HEK293 (cell line): ENCODE measurements at regions not wholly inside any gene's neighbourhood (a gene's known extent, or its start where the extent isn't known, plus 50 kb on each side); places are given as distances from the start of the nearest gene placed in this dataset.

Experiments used
- CTCF ChIA-PET: fragments of 350-600 bp; formaldehyde crosslinking; extraction: SDS; loops from one replicate; lab custom pipeline; 2021; ENCODE audit warnings: antibody characterized with exemption; lab: Yijun Ruan, JAX
- POLR2A ChIA-PET: fragments of 300-600 bp; formaldehyde crosslinking; extraction: SDS; loops from one replicate; lab custom pipeline; 2020; ENCODE audit warnings: antibody characterized with exemption, inconsistent platforms; lab: Yijun Ruan, JAX
- H3K27ac ChIP-seq: fragments of 200-500 bp; sonication (Bioruptor generic); 2 replicates; pipeline ENCODE4 v1.5.1; 2014; ENCODE audit warnings: low read depth, low read length, control low read depth, inconsistent platforms; ENCODE audit errors: extremely low read depth
- H3K36me3 ChIP-seq, 2 experiments: fragments of 200-500 bp in 1 of 2; sonication (Bioruptor generic) in 1 of 2; 1 replicate in 1 of 2; 2 replicates in 1 of 2; pipeline ENCODE4 v1.5.1; 2014 to 2017; ENCODE audit warnings: inconsistent platforms in 2 of 2, low read length in 2 of 2; ENCODE audit not compliant: control insufficient read depth in 2 of 2, insufficient read depth in 1 of 2
- H3K4me1 ChIP-seq: fragments of 200-500 bp; sonication (Bioruptor generic); 2 replicates; pipeline ENCODE4 v1.5.1; 2014; ENCODE audit warnings: mild to moderate bottlenecking, low read length, inconsistent platforms; ENCODE audit not compliant: control insufficient read depth, insufficient read depth
- H3K4me3 ChIP-seq: 2 replicates; pipeline ENCODE4 v1.5.1; 2011; ENCODE audit warnings: low read depth, mild to moderate bottlenecking, control low read depth, low read length, moderate library complexity
- H3K9me3 ChIP-seq: fragments of 200-500 bp; sonication (Bioruptor generic); 2 replicates; pipeline ENCODE4 v1.5.1; 2014; ENCODE audit warnings: low read depth, low read length, inconsistent platforms; ENCODE audit not compliant: control insufficient read depth, insufficient read depth
- BCL11B ChIP-seq: fragments of 450-650 bp; formaldehyde crosslinking; IDR thresholded peaks from 2 replicates; pipeline ENCODE4 v1.5.1; 2016; ENCODE audit warnings: low read depth, missing biosample characterization, missing genetic modification characterization
- GLI4 ChIP-seq: fragments of 450-650 bp; formaldehyde crosslinking; IDR thresholded peaks from 2 replicates; pipeline ENCODE4 v1.5.1; 2016; ENCODE audit warnings: missing biosample characterization, missing genetic modification characterization
- HOXC10 ChIP-seq: sonication (generic); formaldehyde crosslinking; IDR thresholded peaks from 2 replicates; pipeline ENCODE4 v1.8.1; 2023; ENCODE audit warnings: mild to moderate bottlenecking, missing genetic modification reagents
- PATZ1 ChIP-seq: fragments of 450-650 bp; formaldehyde crosslinking; IDR thresholded peaks from 2 replicates; pipeline ENCODE4 v1.5.1; 2016; ENCODE audit warnings: missing biosample characterization, missing genetic modification characterization
- PRDM4 ChIP-seq: fragments of 450-650 bp; formaldehyde crosslinking; IDR thresholded peaks from 2 replicates; pipeline ENCODE4 v1.5.1; 2017; ENCODE audit warnings: missing biosample characterization, missing genetic modification characterization
- SP7 ChIP-seq: fragments of 450-650 bp; formaldehyde crosslinking; IDR thresholded peaks from 2 replicates; pipeline ENCODE4 v1.5.1; 2016; ENCODE audit warnings: missing biosample characterization, missing genetic modification characterization
- TRIM28 ChIP-seq: IDR thresholded peaks from 2 replicates; pipeline ENCODE4 v1.6.1; 2011; ENCODE audit warnings: low read length, control low read depth, borderline replicate concordance
- ZNF184 ChIP-seq: fragments of 450-650 bp; IDR thresholded peaks from 2 replicates; pipeline ENCODE4 v1.5.1; 2018; ENCODE audit warnings: missing biosample characterization, mild to moderate bottlenecking, missing genetic modification characterization
- ZNF266 ChIP-seq: fragments of 450-650 bp; formaldehyde crosslinking; IDR thresholded peaks from 2 replicates; pipeline ENCODE4 v1.5.1; 2016; ENCODE audit warnings: missing biosample characterization, missing genetic modification characterization, low read depth
- ZNF302 ChIP-seq: fragments of 450-650 bp; formaldehyde crosslinking; IDR thresholded peaks from 2 replicates; pipeline ENCODE4 v1.5.1; 2016; ENCODE audit warnings: missing biosample characterization, missing genetic modification characterization, low read depth
- ZNF37A ChIP-seq: fragments of 450-650 bp; IDR thresholded peaks from 2 replicates; pipeline ENCODE4 v1.5.1; 2018; ENCODE audit warnings: missing biosample characterization, missing genetic modification characterization
- ZNF529 ChIP-seq: fragments of 450-650 bp; formaldehyde crosslinking; IDR thresholded peaks from 2 replicates; pipeline ENCODE4 v1.5.1; 2017; ENCODE audit warnings: missing genetic modification characterization, missing biosample characterization; ENCODE audit not compliant: insufficient replicate concordance
- ZNF549 ChIP-seq: fragments of 450-650 bp; IDR thresholded peaks from 2 replicates; pipeline ENCODE4 v1.5.1; 2018; ENCODE audit warnings: missing biosample characterization, missing genetic modification characterization, mild to moderate bottlenecking, inconsistent platforms, moderate library complexity
- ZNF585B ChIP-seq: fragments of 450-650 bp; formaldehyde crosslinking; IDR thresholded peaks from 2 replicates; pipeline ENCODE4 v1.5.1; 2016; ENCODE audit warnings: missing biosample characterization, missing genetic modification characterization
- ZNF777 ChIP-seq: fragments of 450-650 bp; formaldehyde crosslinking; IDR thresholded peaks from 2 replicates; pipeline ENCODE4 v1.5.1; 2017; ENCODE audit warnings: missing biosample characterization, missing genetic modification characterization, borderline replicate concordance
- ZNF785 ChIP-seq: fragments of 450-650 bp; formaldehyde crosslinking; IDR thresholded peaks from 2 replicates; pipeline ENCODE4 v1.5.1; 2016; ENCODE audit warnings: missing biosample characterization, missing genetic modification characterization
- ZSCAN5A ChIP-seq: fragments of 450-650 bp; formaldehyde crosslinking; IDR thresholded peaks from 2 replicates; pipeline ENCODE4 v1.5.1; 2016; ENCODE audit warnings: missing biosample characterization, missing genetic modification characterization
- TF ChIP-seq, protein P1 (sequence below): fragments of 450-650 bp; formaldehyde crosslinking; IDR thresholded peaks from 2 replicates; pipeline ENCODE4 v1.5.1; 2016; ENCODE audit warnings: missing biosample characterization, missing genetic modification characterization
- TF ChIP-seq, protein P2 (sequence below): fragments of 450-650 bp; formaldehyde crosslinking; IDR thresholded peaks from 2 replicates; pipeline ENCODE4 v1.5.1; 2016; ENCODE audit warnings: missing biosample characterization, missing genetic modification characterization
- TF ChIP-seq, protein P3 (sequence below): fragments of 450-650 bp; formaldehyde crosslinking; optimal IDR thresholded peaks from 2 replicates; pipeline ENCODE3; 2016; ENCODE audit warnings: missing biosample characterization, mild to moderate bottlenecking, missing genetic modification characterization
- TF ChIP-seq, protein P4 (sequence below): sonication (generic); formaldehyde crosslinking; IDR thresholded peaks from 2 replicates; pipeline ENCODE4 v1.8.1; 2022; ENCODE audit warnings: mild to moderate bottlenecking, moderate library complexity, missing genetic modification reagents

DNA sequence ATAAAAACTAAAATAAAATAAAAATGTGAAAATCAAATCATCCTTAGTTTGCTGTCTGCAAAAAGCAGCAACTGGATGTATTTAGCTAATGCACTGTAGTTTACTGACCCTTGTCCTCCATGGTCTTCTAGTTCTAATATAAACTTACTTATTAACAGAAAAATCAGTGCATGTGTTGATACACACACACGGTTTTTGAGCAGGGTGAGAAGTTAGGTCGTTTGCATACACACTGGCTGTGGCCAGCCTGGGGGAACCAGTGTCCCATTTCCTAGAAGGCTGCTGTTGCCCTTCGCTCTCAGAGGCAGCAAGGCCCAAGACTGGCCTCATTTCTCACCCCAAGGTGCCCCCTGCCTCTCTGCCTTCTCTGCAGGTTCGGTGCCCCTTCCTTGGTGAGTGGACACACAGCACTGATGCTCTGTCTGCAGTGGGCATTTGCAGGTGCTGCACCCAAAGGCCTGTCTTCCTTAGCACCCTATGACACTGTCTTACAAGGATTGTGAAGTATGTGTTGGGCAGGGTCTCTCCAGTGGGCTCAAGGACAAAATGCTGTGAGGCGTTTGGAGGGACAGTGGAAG, 168.5 kb downstream of the SCP2D1 start:
- Histone ChIP-seq H3K4me1 (no peaks in the 10 kb centered on the region), H3K4me3 (no peak overlapping the region), H3K9me3 (no peaks in the 10 kb centered on the region), H3K36me3 (no peaks in the 10 kb centered on the region), H3K27ac (no peak overlapping the region)
- CTCF ChIA-PET = no interaction called here
- TF ChIP-seq ZNF785 (no peak), GLI4 (tag by site-specific recombination) (no peak), ZNF266 (tag by site-specific recombination) (no peak), ZNF529 (no peak), SP7 (tag by site-specific recombination) (no peak)
- TF ChIP-seq, protein P1, sequence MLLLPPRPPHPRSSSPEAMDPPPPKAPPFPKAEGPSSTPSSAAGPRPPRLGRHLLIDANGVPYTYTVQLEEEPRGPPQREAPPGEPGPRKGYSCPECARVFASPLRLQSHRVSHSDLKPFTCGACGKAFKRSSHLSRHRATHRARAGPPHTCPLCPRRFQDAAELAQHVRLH (tag by site-specific recombination) = no peak
- TF ChIP-seq, protein P2, sequence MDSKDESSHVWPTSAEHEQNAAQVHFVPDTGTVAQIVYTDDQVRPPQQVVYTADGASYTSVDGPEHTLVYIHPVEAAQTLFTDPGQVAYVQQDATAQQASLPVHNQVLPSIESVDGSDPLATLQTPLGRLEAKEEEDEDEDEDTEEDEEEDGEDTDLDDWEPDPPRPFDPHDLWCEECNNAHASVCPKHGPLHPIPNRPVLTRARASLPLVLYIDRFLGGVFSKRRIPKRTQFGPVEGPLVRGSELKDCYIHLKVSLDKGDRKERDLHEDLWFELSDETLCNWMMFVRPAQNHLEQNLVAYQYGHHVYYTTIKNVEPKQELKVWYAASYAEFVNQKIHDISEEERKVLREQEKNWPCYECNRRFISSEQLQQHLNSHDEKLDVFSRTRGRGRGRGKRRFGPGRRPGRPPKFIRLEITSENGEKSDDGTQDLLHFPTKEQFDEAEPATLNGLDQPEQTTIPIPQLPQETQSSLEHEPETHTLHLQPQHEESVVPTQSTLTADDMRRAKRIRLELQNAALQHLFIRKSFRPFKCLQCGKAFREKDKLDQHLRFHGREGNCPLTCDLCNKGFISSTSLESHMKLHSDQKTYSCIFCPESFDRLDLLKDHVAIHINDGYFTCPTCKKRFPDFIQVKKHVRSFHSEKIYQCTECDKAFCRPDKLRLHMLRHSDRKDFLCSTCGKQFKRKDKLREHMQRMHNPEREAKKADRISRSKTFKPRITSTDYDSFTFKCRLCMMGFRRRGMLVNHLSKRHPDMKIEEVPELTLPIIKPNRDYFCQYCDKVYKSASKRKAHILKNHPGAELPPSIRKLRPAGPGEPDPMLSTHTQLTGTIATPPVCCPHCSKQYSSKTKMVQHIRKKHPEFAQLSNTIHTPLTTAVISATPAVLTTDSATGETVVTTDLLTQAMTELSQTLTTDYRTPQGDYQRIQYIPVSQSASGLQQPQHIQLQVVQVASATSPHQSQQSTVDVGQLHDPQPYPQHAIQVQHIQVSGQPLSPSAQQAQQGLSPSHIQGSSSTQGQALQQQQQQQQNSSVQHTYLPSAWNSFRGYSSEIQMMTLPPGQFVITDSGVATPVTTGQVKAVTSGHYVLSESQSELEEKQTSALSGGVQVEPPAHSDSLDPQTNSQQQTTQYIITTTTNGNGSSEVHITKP = no peak
- POLR2A ChIA-PET = no interaction called here

GRCh38 chr20:18983796-18984195, 170.2 kb downstream of the SCP2D1 start:
- no peaks in the 10 kb centered on the region for H3K4me1 ChIP-seq
- ChIA-PET POLR2A (no interaction called here), CTCF (interaction anchor here (0.6 to 0.7 kb wide), 3 partner anchors 245 to 344 kb away, joined by 3 to 5 read pairs (median 5); no protein-coding TSS in a partner anchor)
- H3K27ac ChIP-seq = no peak overlapping the region
- no peaks in the 10 kb centered on the region for H3K36me3 ChIP-seq
- no peak overlapping the region for H3K4me3 ChIP-seq
- H3K9me3 ChIP-seq = no peaks in the 10 kb centered on the region
- TF ChIP-seq ZNF184 (tag by site-specific recombination) (no peak), ZNF302 (tag by site-specific recombination) (no peak), ZNF585B (no peak), ZNF549 (tag by site-specific recombination) (no peak), HOXC10 (no peak), ZSCAN5A (tag by site-specific recombination) (no peak), BCL11B (tag by site-specific recombination) (no peak), PATZ1 (no peak), ZNF777 (tag by site-specific recombination) (no peak), TRIM28 (no peak), PRDM4 (tag by site-specific recombination) (no peak), ZNF37A (tag by site-specific recombination) (no peak)
- TF ChIP-seq, protein P1 (tag by site-specific recombination) = no peak
- TF ChIP-seq, protein P3, sequence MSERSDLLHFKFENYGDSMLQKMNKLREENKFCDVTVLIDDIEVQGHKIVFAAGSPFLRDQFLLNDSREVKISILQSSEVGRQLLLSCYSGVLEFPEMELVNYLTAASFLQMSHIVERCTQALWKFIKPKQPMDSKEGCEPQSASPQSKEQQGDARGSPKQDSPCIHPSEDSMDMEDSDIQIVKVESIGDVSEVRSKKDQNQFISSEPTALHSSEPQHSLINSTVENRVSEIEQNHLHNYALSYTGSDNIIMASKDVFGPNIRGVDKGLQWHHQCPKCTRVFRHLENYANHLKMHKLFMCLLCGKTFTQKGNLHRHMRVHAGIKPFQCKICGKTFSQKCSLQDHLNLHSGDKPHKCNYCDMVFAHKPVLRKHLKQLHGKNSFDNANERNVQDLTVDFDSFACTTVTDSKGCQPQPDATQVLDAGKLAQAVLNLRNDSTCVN (tag by site-specific recombination) = no peak
- TF ChIP-seq, protein P4, sequence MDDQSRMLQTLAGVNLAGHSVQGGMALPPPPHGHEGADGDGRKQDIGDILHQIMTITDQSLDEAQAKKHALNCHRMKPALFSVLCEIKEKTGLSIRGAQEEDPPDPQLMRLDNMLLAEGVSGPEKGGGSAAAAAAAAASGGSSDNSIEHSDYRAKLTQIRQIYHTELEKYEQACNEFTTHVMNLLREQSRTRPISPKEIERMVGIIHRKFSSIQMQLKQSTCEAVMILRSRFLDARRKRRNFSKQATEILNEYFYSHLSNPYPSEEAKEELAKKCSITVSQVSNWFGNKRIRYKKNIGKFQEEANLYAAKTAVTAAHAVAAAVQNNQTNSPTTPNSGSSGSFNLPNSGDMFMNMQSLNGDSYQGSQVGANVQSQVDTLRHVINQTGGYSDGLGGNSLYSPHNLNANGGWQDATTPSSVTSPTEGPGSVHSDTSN (CRISPR knock-in tag) = no peak
